B cell (primary cell): ENCODE measurements at regions not wholly inside any gene's neighbourhood (a gene's known extent, or its start where the extent isn't known, plus 50 kb on each side); places are given as distances from the start of the nearest gene placed in this dataset.

Experiments
- ATAC-seq: fragments of 200-7000 bp; cut with Tn5 transposase; one replicate; pipeline ENCODE4 v1.10.0; 2021; ENCODE audit warnings: low read depth, mild to moderate bottlenecking, moderate number of reproducible peaks, moderate library complexity
- CTCF ChIA-PET: fragments of 350-600 bp; sonication (Branson Sonifier 250); formaldehyde crosslinking; loops from one replicate; lab custom pipeline; 2021; ENCODE audit warnings: antibody characterized with exemption, inconsistent platforms; lab: Charles Lee
- POLR2A ChIA-PET: fragments of 350-600 bp; sonication (Branson Sonifier 250); formaldehyde crosslinking; loops from one replicate; lab custom pipeline; 2021; ENCODE audit warnings: antibody characterized with exemption; lab: Charles Lee
- DNase-seq: peaks from one replicate; pipeline ENCODE4 v3.0.0; 2013
- H2AFZ ChIP-seq: 2 replicates; pipeline ENCODE4 v1.6.1; 2012; ENCODE audit warnings: mild to moderate bottlenecking, low read depth, low read length; ENCODE audit not compliant: insufficient read depth, poor library complexity, severe bottlenecking
- H3K27ac ChIP-seq, 2 donors: 1 replicate in 1 of 2; 2 replicates in 1 of 2; pipeline ENCODE4 v1.5.1; 2012 to 2013; ENCODE audit warnings: low read length in 2 of 2, mild to moderate bottlenecking in 2 of 2, moderate library complexity in 1 of 2
- H3K27me3 ChIP-seq, 4 experiments: fragments of 200-600 bp in 1 of 4; sonication (generic) in 1 of 4; replicated peaks in 1 of 4; 1 replicate in 2 of 4; 2 replicates in 2 of 4; pipeline versions ENCODE4 v1.6.1 to v1.7.0; 2013 to 2016; ENCODE audit warnings: low read length in 3 of 4, mild to moderate bottlenecking in 2 of 4, mixed read lengths in 1 of 4, moderate library complexity in 1 of 4; ENCODE audit not compliant: insufficient read depth in 4 of 4, control insufficient read depth in 3 of 4; ENCODE audit errors: control extremely low read depth in 1 of 4
- H3K36me3 ChIP-seq, 2 experiments: replicated peaks in 1 of 2; 1 replicate in 1 of 2; 2 replicates in 1 of 2; pipeline versions ENCODE4 v1.6.1 to v1.7.1; 2013; ENCODE audit warnings: low read length in 1 of 2; ENCODE audit not compliant: insufficient read depth in 2 of 2, control insufficient read depth in 1 of 2; ENCODE audit errors: control extremely low read depth in 1 of 2, extremely low read depth in 1 of 2
- H3K4me1 ChIP-seq, 2 donors: fragments of 200-600 bp in 1 of 2; sonication (generic) in 1 of 2; 1 replicate in 1 of 2; 2 replicates in 1 of 2; pipeline versions ENCODE4 v1.5.1 to v1.6.1; 2013 to 2017; ENCODE audit warnings: low read length in 2 of 2; ENCODE audit not compliant: control insufficient read depth in 2 of 2, insufficient read depth in 2 of 2
- H3K4me2 ChIP-seq: replicated peaks from 2 replicates; pipeline ENCODE3; 2012; ENCODE audit warnings: mild to moderate bottlenecking, low read depth, low read length; ENCODE audit not compliant: poor library complexity, severe bottlenecking
- H3K4me3 ChIP-seq, 5 experiments: fragments of 200-600 bp in 1 of 5; sonication (generic) in 1 of 5; 1 replicate in 3 of 5; 2 replicates in 2 of 5; pipeline versions ENCODE4 v1.5.1 to v1.7.0; 2011 to 2016; ENCODE audit warnings: low read length in 4 of 5, mild to moderate bottlenecking in 4 of 5, low read depth in 2 of 5, control low read depth in 1 of 5, moderate library complexity in 1 of 5; ENCODE audit not compliant: insufficient read depth in 1 of 5; ENCODE audit errors: control extremely low read depth in 1 of 5, extremely low read depth in 1 of 5
- H3K79me2 ChIP-seq: fragments of 200-600 bp; sonication (generic); one replicate; pipeline ENCODE4 v1.6.0; 2016; ENCODE audit warnings: low read length; ENCODE audit not compliant: control insufficient read depth, insufficient read depth
- H3K9ac ChIP-seq: fragments of 200-600 bp; sonication (generic); 2 replicates; pipeline ENCODE4 v1.6.1; 2017; ENCODE audit warnings: mild to moderate bottlenecking, low read length, moderate library complexity
- H3K9me3 ChIP-seq, 3 donors: one replicate each; pipeline versions ENCODE4 v1.6.1 to v1.7.1; 2013; ENCODE audit warnings: low read length in 2 of 3; ENCODE audit not compliant: control insufficient read depth in 2 of 3, insufficient read depth in 1 of 3; ENCODE audit errors: control extremely low read depth in 1 of 3
- H4K20me1 ChIP-seq: 2 replicates; pipeline ENCODE4 v1.6.0; 2012; ENCODE audit warnings: mild to moderate bottlenecking, low read length; ENCODE audit not compliant: insufficient read depth, control insufficient read depth, poor library complexity, severe bottlenecking
- H3K27ac Mint-ChIP-seq: one replicate; pipeline ENCODE4 v1.8.0; 2021; ENCODE audit warnings: mixed read lengths
- H3K27me3 Mint-ChIP-seq: one replicate; pipeline ENCODE4 v1.8.0; 2021; ENCODE audit warnings: mixed read lengths
- H3K4me1 Mint-ChIP-seq: one replicate; pipeline ENCODE4 v1.8.0; 2021; ENCODE audit warnings: mixed read lengths
- H3K4me3 Mint-ChIP-seq: one replicate; pipeline ENCODE4 v1.8.0; 2021; ENCODE audit warnings: mixed read lengths
- H3K9me3 Mint-ChIP-seq: one replicate; pipeline ENCODE4 v1.8.0; 2022; ENCODE audit warnings: mixed read lengths; ENCODE audit not compliant: insufficient read depth
- EZH2 ChIP-seq: IDR thresholded peaks from 2 replicates; pipeline ENCODE4 v1.6.1; 2012; ENCODE audit warnings: borderline replicate concordance, low read depth, mild to moderate bottlenecking, moderate library complexity, low read length; ENCODE audit not compliant: insufficient read depth, poor library complexity, severe bottlenecking
- WGBS: methylation state at CpG from one replicate; pipeline ENCODE4 v1.1.5; 2013; ENCODE audit warnings: missing lambda C conversion rate; ENCODE audit not compliant: insufficient coverage; 5-methylcytosine and 5-hydroxymethylcytosine counted together
- intact Hi-C: fragments of 100-400 bp; cut with micrococcal nuclease; formaldehyde crosslinking; loops from one replicate; pipeline ENCODE4 v1.10.0; 2022
- TF ChIP-seq, protein P1 (sequence below): fragments of 200-600 bp; IDR thresholded peaks from one replicate; pipeline ENCODE4 v1.8.0; 2022; ENCODE audit warnings: antibody characterized with exemption, mild to moderate bottlenecking

DNA sequence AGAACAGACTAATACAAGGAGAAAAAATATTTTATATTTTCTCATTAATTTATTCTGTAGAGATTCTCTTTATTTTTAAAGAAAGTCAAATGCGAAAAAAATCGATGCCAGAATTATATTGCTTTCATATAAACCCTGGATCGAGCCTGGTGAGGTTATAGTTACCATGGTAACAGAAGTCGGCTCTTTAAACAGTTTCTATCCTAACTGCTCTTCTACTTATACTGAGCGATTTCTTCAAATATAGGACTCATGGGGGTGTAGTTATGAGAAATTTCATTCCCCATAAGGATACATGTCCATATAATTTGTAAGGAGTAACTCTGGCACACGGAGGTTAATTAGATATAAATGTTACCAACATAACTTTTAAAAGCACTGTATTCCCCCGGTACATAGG, 973.5 kb upstream of the NCAM2 start:
- H3K4me3 ChIP-seq = no peak overlapping the region

DNA sequence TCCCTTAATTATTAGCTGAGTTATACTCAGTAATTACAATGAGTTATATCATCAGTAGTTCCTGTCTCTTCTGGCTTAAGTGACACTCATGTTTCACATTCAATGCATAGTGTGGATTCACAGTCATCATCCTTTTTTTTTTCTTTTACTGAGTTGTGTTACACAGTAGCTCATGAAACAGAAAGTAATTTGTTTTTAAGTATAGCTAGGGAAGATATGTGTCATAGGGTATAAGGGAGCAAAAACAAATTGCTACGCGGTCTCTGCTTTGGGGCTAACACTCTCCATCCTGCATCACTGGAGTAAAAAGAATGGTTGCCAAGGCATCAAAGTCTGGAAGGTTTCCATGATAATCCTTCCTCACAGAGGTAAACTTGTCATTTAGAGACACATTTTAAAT, 971.7 kb upstream of the NCAM2 start:
- no peak overlapping the region for H3K27ac Mint-ChIP-seq
- Histone ChIP-seq H3K27ac (no peak overlapping the region), H3K36me3 (no peaks in the 10 kb centered on the region), H4K20me1 (no peaks in the 10 kb centered on the region), H3K4me2 (no peak overlapping the region), H3K9ac (no peak overlapping the region), H3K27me3 (no peaks in the 10 kb centered on the region), H3K9me3 (peaks cover 0 to 10% (median 0%) of the 10 kb centered on the region in 3 donors), H3K79me2 (no peaks in the 10 kb centered on the region), H2AFZ (no peak overlapping the region), H3K4me3 (no peak overlapping the region), H3K4me1 (no peaks in the 10 kb centered on the region)
- ChIA-PET POLR2A (no interaction called here), CTCF (no interaction called here)
- DNase-seq (no peak), ATAC-seq (no peak)
- WGBS = no CpG with 5 or more reads among the region's 2 CpGs
- TF ChIP-seq EZH2 = no peak
- TF ChIP-seq, protein P1, sequence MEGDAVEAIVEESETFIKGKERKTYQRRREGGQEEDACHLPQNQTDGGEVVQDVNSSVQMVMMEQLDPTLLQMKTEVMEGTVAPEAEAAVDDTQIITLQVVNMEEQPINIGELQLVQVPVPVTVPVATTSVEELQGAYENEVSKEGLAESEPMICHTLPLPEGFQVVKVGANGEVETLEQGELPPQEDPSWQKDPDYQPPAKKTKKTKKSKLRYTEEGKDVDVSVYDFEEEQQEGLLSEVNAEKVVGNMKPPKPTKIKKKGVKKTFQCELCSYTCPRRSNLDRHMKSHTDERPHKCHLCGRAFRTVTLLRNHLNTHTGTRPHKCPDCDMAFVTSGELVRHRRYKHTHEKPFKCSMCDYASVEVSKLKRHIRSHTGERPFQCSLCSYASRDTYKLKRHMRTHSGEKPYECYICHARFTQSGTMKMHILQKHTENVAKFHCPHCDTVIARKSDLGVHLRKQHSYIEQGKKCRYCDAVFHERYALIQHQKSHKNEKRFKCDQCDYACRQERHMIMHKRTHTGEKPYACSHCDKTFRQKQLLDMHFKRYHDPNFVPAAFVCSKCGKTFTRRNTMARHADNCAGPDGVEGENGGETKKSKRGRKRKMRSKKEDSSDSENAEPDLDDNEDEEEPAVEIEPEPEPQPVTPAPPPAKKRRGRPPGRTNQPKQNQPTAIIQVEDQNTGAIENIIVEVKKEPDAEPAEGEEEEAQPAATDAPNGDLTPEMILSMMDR = no peak
- no peaks in the 10 kb centered on the region for H3K27me3 Mint-ChIP-seq
- H3K4me3 Mint-ChIP-seq = no peak overlapping the region
- H3K9me3 Mint-ChIP-seq = peaks cover 2% of the 10 kb centered on the region
- intact Hi-C loops = no loop called here
- no peaks in the 10 kb centered on the region for H3K4me1 Mint-ChIP-seq

More for the DNA sequence above, 973.5 kb upstream of the NCAM2 start:
- H3K27me3 Mint-ChIP-seq = no peaks in the 10 kb centered on the region
- H3K27ac Mint-ChIP-seq = no peak overlapping the region
- Histone ChIP-seq H3K4me1 (no peaks in the 10 kb centered on the region), H3K9ac (no peak overlapping the region), H3K4me2 (no peak overlapping the region), H3K79me2 (no peaks in the 10 kb centered on the region), H2AFZ (no peak overlapping the region), H3K9me3 (no peaks in the 10 kb centered on the region), H3K27me3 (no peaks in the 10 kb centered on the region), H4K20me1 (no peaks in the 10 kb centered on the region), H3K27ac (no peak overlapping the region), H3K36me3 (no peaks in the 10 kb centered on the region)
- TF ChIP-seq EZH2 = no peak
- TF ChIP-seq, protein P1 = no peak
- no peaks in the 10 kb centered on the region for H3K4me1 Mint-ChIP-seq
- CTCF ChIA-PET = no interaction called here
- intact Hi-C loops = no loop called here
- no peak for ATAC-seq
- WGBS = no CpG with 5 or more reads among the region's 7 CpGs
- no peak overlapping the region for H3K4me3 Mint-ChIP-seq
- POLR2A ChIA-PET = no interaction called here
- H3K9me3 Mint-ChIP-seq = peaks cover 2% of the 10 kb centered on the region
- no peak for DNase-seq
